ENCODE measurements at regions not wholly inside any gene's neighbourhood (a gene's known extent, or its start where the extent isn't known, plus 50 kb on each side); places are given as distances from the start of the nearest gene placed in this dataset.

DNA sequence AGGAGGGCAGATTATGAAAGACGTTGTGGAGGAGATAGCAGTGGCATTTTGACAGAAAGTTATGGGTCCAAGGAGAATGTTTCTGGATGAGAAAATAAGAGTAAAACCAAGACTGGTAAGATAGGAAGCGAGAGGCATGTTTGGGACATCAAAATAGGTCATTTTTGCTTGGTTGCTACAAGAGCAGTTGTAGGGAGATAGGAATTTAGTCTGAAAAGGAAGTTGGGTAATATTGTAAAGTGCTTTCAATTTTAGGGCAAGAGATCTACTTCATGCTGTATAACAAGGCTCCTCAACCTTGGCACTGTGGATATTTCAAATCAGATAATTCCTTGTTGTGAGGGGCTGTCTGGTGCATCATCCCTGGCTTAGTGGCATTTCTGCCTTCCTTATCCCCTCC, 118.0 kb upstream of the DPH6 start:
- Histone ChIP-seq H3K14ac (ENCODE audit: insufficient read depth, low read length) (no peak overlapping the region), H4K5ac (ENCODE audit: insufficient read length, low read depth, low read length) (no peak overlapping the region), H3K23me2 (ENCODE audit: insufficient read length, low read depth, low read length, poor library complexity, severe bottlenecking) (no peaks in the 10 kb centered on the region), H3K4me1 (ENCODE audit: insufficient read depth, low read length) (no peaks in the 10 kb centered on the region; the same call in 1 of the 2 replicates), H4K20me1 (ENCODE audit: control insufficient read depth, insufficient read depth, insufficient read length) (no peaks in the 10 kb centered on the region), H3K9ac (ENCODE audit: extremely low read depth, insufficient read length, low read length) (no peak overlapping the region), H2AK5ac (ENCODE audit: insufficient read length, low read length) (no peak overlapping the region), H2BK12ac (ENCODE audit: insufficient read length, low read depth, low read length) (no peak overlapping the region), H2BK120ac (ENCODE audit: low read depth, low read length, poor library complexity, severe bottlenecking) (no peak overlapping the region), H2BK20ac (ENCODE audit: low read depth, low read length, poor library complexity, severe bottlenecking) (no peak overlapping the region), H2BK15ac (ENCODE audit: low read depth, low read length) (no peak overlapping the region), H3K56ac (ENCODE audit: insufficient read length, low read depth, low read length) (no peak overlapping the region), H3K23ac (ENCODE audit: insufficient read length, low read depth, low read length) (no peak overlapping the region), H4K8ac (replicated peaks; ENCODE audit: insufficient read length, low read depth, low read length) (no peak overlapping the region), H3K27me3 (ENCODE audit: insufficient read depth, low read length) (no peaks in the 10 kb centered on the region), H3K4ac (ENCODE audit: low read depth, low read length) (no peak overlapping the region), H3K4me2 (ENCODE audit: insufficient read depth, insufficient read length, low read length) (no peak overlapping the region), H3K9me3 (ENCODE audit: control insufficient read depth, low read depth, low read length) (no peaks in the 10 kb centered on the region), H3K79me2 (ENCODE audit: insufficient read depth, low read length) (no peaks in the 10 kb centered on the region), H3K79me1 (ENCODE audit: insufficient read depth, low read depth, low read length, poor library complexity, severe bottlenecking) (no peaks in the 10 kb centered on the region), H3K27ac (ENCODE audit: insufficient read length, low read depth, low read length) (no peak overlapping the region), H4K91ac (ENCODE audit: insufficient read length, low read depth, low read length) (no peak overlapping the region), H3T11ph (ENCODE audit: low read length) (no peak overlapping the region), H3K18ac (ENCODE audit: insufficient read length, low read depth, low read length) (no peak overlapping the region), H2AFZ (ENCODE audit: low read length) (no peak overlapping the region), H2BK5ac (ENCODE audit: insufficient read length, low read length) (no peak overlapping the region)
- WGBS (ENCODE audit: extremely low coverage, insufficient read length, low lambda C conversion rate) = no CpG with 5 or more reads among the region's 2 CpGs
- H3K36me3 Mint-ChIP-seq (ENCODE audit: insufficient read depth in 1 of 3, low read depth in 3 of 3) = no peaks in the 10 kb centered on the region
- no peak for DNase-seq
- H3K4me1 Mint-ChIP-seq = peaks cover 10 to 11% of the 10 kb centered on the region in 2 experiments
- no peak for TF ChIP-seq CTCF (conservative IDR thresholded peaks at IDR 0.05)
- H3K9me3 Mint-ChIP-seq = no peaks in the 10 kb centered on the region
- no peak overlapping the region for H3K4me3 Mint-ChIP-seq
- no peak overlapping the region for H3K27ac Mint-ChIP-seq
- H3K27me3 Mint-ChIP-seq (ENCODE audit: low read depth) = no peaks in the 10 kb centered on the region

All from H9 (cell line).